ENCODE measurements at regions not wholly inside any gene's neighbourhood (a gene's known extent, or its start where the extent isn't known, plus 50 kb on each side); places are given as distances from the start of the nearest gene placed in this dataset.

DNA sequence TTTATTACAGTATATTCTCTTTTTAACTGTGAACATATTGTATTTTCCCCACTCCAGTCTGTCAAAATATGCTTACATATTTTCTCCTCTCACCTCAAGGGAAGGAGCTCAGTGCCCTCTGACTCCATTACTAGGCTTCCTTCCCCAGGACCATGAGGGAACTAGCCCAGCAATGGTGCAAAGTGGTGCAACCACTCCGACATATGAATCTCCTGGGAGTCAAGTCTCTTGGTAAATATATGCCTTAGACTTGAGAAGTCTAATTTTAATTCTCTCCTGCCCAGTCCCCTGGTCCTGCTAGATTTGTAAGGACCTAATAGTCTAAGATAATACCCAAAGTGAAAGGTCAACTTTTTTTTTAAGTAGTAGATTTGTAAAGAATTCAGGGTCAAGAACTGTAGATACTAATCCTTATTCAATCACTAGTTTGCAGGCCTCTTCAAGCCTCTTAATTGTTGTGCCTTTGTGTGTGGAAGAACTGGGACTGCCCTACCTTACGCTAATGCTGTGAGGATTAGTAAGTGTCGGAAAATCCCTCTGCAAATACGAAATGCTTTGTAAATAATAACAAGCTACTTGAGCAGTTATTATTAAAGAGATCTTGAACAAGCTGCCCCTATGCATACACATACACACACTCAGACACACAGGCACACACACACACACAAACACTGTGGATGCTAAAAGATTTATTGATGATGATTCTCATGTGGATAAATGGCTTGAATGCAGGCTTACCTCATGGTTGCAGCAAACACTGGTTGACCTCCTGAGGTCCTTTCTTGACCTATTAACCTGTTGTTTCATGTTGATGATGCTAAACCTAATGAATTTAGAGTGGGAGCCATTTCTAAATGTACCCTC, 251.2 kb upstream of the PARD3B start:
- TF ChIP-seq, protein P1, sequence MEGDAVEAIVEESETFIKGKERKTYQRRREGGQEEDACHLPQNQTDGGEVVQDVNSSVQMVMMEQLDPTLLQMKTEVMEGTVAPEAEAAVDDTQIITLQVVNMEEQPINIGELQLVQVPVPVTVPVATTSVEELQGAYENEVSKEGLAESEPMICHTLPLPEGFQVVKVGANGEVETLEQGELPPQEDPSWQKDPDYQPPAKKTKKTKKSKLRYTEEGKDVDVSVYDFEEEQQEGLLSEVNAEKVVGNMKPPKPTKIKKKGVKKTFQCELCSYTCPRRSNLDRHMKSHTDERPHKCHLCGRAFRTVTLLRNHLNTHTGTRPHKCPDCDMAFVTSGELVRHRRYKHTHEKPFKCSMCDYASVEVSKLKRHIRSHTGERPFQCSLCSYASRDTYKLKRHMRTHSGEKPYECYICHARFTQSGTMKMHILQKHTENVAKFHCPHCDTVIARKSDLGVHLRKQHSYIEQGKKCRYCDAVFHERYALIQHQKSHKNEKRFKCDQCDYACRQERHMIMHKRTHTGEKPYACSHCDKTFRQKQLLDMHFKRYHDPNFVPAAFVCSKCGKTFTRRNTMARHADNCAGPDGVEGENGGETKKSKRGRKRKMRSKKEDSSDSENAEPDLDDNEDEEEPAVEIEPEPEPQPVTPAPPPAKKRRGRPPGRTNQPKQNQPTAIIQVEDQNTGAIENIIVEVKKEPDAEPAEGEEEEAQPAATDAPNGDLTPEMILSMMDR (IDR thresholded peaks at IDR 0.05; ENCODE audit: low read length): no peak
- no peak for TF ChIP-seq EZH2phosphoT487 (IDR thresholded peaks at IDR 0.05; ENCODE audit: low read length)
